MM.1S (cell line): ENCODE measurements at regions not wholly inside any gene's neighbourhood (a gene's known extent, or its start where the extent isn't known, plus 50 kb on each side); places are given as distances from the start of the nearest gene placed in this dataset.

Source experiments
- CTCF ChIP-seq: fragments of 300-600 bp; sonication (generic); IDR thresholded peaks from 2 replicates; pipeline ENCODE4 v1.5.1; 2016; ENCODE audit warnings: antibody characterized with exemption, low read length, mixed read lengths
- EZH2 ChIP-seq: fragments of 300-600 bp; sonication (generic); optimal IDR thresholded peaks from 2 replicates; pipeline ENCODE3; 2017; ENCODE audit warnings: low read depth, mild to moderate bottlenecking, antibody characterized with exemption, low read length, mixed read lengths
- EZH2phosphoT487 ChIP-seq: fragments of 300-600 bp; sonication (generic); IDR thresholded peaks from 2 replicates; pipeline ENCODE4 v1.6.1; 2018; ENCODE audit warnings: antibody characterized with exemption, low read length

- TF ChIP-seq CTCF (no peak), EZH2phosphoT487 (no peak), EZH2 (no peak)
These were observed 176.3 kb downstream of the ERMARD start for GRCh38 chr6:169927711-169928110.
